AG08395 (cell line): ENCODE measurements at regions not wholly inside any gene's neighbourhood (a gene's known extent, or its start where the extent isn't known, plus 50 kb on each side); places are given as distances from the start of the nearest gene placed in this dataset.
"Not testable (repeated sequence)": the region's sequence is repeated elsewhere in the genome, so short reads cannot be mapped to it uniquely, and the experiment has no call there.

Experiments used
- DNase-seq: peaks from one replicate; pipeline ENCODE4 v3.0.0; 2012; ENCODE audit warnings: mixed read lengths, low spot score

DNA sequence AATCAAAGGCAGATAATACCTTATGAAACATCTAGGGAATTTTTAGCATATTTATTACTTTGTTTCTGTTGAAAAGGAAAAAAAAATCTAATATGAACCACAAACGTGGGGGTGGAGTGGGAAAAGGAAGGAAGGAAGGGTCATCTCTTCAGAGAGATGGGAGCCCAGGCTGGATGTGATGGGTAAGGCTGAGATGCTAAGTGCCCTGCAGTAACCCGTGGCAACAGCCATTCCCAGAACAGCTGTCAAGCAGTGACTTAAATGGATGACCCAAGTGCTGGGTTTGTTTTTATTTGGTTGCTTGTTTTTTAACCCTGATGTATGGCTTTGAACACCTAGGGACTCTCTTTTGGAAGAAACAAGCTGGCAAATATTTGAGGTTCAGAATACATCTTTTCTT, 50.7 kb upstream of the KLF7 start:
- no peak for DNase-seq

- no peak for DNase-seq
Measured at GRCh38 chr2:207217442-207217841, 51.7 kb upstream of the KLF7 start.

GRCh38 chr2:207219081-207219630, 53.4 kb upstream of the KLF7 start:
- no peak for DNase-seq

- DNase-seq: peak; percentile 74
Measured at GRCh38 chr2:207219676-207220501, 54.1 kb upstream of the KLF7 start.

- DNase-seq: no peak
Measured at GRCh38 chr2:207221731-207222130, 56.0 kb upstream of the KLF7 start.

GRCh38 chr2:207223051-207223450, 57.3 kb upstream of the KLF7 start:
- peak; percentile 65 for DNase-seq

GRCh38 chr2:207224381-207224780, 58.6 kb upstream of the KLF7 start:
- DNase-seq: no peak

- no peak for DNase-seq
Measured at GRCh38 chr2:207224791-207225482, 59.2 kb upstream of the KLF7 start.

- no peak for DNase-seq
Measured at GRCh38 chr2:207225773-207226172, 60.0 kb upstream of the KLF7 start.

GRCh38 chr2:207226243-207226642, 60.5 kb upstream of the KLF7 start:
- peak; percentile 7 for DNase-seq

- DNase-seq: no peak
Measured at GRCh38 chr2:207226671-207227061, 60.9 kb upstream of the KLF7 start.

- peak; percentile 7 for DNase-seq
Measured at GRCh38 chr2:207227062-207227748, 61.5 kb upstream of the KLF7 start.

- no peak for DNase-seq
Measured at GRCh38 chr2:207227749-207228145, 62.0 kb upstream of the KLF7 start.

DNA sequence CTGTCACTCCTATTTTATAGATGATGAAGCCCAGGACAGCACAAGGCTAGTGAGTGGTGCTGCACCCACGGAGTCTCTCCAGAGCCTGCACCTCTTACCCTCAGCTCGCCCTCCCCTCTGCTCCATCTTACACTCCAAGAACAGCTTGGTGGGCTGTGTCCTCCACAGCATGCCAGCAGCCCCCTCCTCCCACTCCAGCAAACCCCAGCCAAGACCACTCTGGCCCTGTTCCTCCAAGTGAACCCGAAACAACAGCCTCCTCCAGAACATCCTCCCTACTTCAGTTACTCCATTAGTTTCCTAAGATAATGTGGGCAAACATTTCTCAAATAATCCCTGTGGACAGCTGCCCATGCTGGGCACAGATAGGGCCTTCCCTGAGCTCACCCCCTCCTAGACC, 62.7 kb upstream of the KLF7 start:
- DNase-seq: no peak

- DNase-seq: no peak
Measured at GRCh38 chr2:207229161-207229560, 63.4 kb upstream of the KLF7 start.

DNA sequence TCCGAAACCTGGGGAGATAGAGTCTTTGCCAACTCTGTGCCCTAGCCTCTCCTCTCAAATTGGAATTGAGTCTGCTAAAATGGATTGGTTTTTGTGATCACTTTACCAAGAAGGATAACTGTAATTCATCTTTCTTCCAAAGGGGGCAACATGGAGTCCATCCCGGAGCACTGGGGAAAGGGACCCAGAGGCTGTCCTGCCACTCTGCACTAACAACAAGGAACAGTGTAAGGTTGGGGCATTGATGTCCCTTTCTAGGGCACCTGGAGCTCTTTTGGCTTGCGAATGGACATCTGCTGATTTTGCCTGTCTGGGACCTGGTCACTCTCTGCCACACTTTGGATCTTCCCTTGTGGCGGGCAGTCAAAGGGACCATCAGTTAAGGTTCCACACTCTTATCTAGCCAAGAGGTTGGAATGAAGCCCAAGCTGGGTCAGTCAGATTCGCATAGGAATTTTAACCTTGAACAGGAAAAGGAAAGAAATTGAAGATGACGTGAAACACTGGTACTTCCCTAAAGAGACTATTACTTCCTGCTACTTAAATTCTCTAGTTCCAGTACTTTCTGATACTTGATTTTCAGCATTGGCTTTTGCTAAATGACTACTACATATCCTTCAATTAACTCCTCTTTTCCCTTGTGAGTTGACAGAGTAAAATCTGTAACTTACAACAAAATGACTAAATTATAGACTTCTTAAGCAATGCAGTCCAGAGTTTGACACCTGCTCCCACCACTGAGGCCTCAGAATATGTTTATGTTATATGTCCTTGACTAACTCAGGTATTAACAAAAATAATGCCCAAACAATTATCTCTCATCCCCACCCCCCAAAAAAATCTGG, 64.7 kb upstream of the KLF7 start:
- no peak for DNase-seq

GRCh38 chr2:207231106-207231865, 65.5 kb upstream of the KLF7 start:
- DNase-seq: no peak

DNA sequence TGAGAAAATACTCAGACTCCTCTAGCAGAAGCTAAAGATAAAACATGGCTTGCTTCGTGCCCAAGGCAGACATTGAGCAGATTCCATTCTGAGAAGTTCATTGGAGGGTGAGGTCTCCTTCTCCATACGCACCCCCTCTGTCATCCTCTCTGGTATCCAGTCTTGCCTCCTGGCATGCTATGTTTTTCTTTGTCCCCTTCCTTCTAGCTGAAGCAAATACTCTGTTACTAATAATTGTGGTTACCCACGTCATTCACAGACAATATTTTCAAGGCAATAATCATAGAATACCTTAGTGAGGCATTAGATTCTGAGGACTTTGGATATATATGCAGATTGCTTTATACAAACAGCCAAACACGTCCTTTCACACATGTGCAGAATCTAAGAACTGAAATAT, 66.2 kb upstream of the KLF7 start:
- peak; percentile 38 for DNase-seq

DNA sequence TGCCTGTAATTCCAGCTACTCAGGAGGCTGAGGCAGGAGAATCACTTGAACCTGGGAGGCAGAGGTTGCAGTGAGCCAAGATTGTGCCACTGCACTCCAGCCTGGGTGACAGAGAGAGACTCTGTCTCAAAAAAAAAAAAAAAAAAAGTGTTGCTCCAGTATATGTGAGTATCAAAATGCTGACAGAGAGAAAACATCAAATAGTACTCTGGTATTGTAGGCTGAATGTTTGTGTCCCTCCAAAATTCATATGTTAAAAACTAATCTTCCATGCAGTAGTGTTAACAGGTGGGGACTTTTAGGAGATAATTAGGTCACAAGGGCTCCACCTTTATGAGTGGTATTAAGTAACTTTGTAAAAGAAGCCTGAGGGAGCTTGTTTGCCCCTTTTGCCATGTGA, 67.4 kb upstream of the KLF7 start:
- not testable (repeated sequence) for DNase-seq

GRCh38 chr2:207233731-207234130, 68.0 kb upstream of the KLF7 start:
- DNase-seq: no peak

DNA sequence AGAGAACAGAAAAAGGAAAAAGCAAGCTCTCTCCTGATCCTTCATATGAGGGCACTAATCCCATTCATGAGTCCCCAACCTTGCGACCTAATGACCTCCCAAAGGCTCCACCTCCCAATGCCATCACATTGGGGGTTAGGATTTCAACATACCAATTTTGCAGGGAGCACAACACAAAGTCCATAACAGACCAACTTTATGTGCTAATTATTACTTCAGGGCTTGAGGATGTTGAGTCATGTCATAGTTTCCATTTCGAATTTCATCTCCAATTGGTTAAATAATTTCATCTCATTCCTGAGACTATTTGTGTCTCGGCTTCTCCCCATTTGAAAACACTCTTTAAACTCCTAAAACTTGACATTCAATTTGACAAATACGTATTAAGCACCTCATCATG, 69.9 kb upstream of the KLF7 start:
- no peak for DNase-seq
